Left lung (tissue), 4 donors: ENCODE measurements at regions not wholly inside any gene's neighbourhood (a gene's known extent, or its start where the extent isn't known, plus 50 kb on each side); places are given as distances from the start of the nearest gene placed in this dataset.
"Not testable (repeated sequence)": the region's sequence is repeated elsewhere in the genome, so short reads cannot be mapped to it uniquely, and the experiment has no call there.

Experiments used
- ATAC-seq: fragments of 200-7000 bp; cut with Tn5 transposase; one replicate; pipeline ENCODE4 v1.9.1; 2020; ENCODE audit warnings: moderate library complexity
- DNase-seq, 4 donors: peaks; one replicate each; pipeline ENCODE4 v3.0.0-alpha.2; 2013 to 2020
- H3K27ac ChIP-seq, 2 donors: fragments of 200-600 bp; sonication (generic) in 1 of 2; one replicate each; pipeline versions ENCODE4 v1.5.0 to v1.8.0; 2020 to 2021
- H3K27me3 ChIP-seq, 2 donors: fragments of 200-600 bp; sonication (generic) in 1 of 2; one replicate each; pipeline versions ENCODE4 v1.5.0 to v1.8.0; 2020 to 2021
- H3K36me3 ChIP-seq, 2 donors: fragments of 200-600 bp; sonication (generic) in 1 of 2; one replicate each; pipeline versions ENCODE4 v1.5.0 to v1.8.0; 2020 to 2021
- H3K4me1 ChIP-seq, 2 donors: fragments of 200-600 bp; one replicate each; pipeline ENCODE4 v1.8.0; 2021
- H3K4me3 ChIP-seq, 2 donors: fragments of 200-600 bp; sonication (generic) in 1 of 2; one replicate each; pipeline versions ENCODE4 v1.5.0 to v1.8.0; 2020 to 2021; ENCODE audit warnings: mild to moderate bottlenecking in 1 of 2
- H3K9me3 ChIP-seq, 2 donors: fragments of 200-600 bp; sonication (generic) in 1 of 2; one replicate each; pipeline versions ENCODE4 v1.5.0 to v1.8.0; 2020 to 2021
- intact Hi-C, 2 donors: fragments of 100-400 bp; cut with DNase I; formaldehyde crosslinking; loops; one replicate each; pipeline versions ENCODE4 v1.11.2 to v1.14.2; 2022
- TF ChIP-seq, protein P1 (sequence below), 2 donors: fragments of 200-600 bp; sonication (generic) in 1 of 2; IDR thresholded peaks; one replicate each; pipeline versions ENCODE4 v1.5.0 to v1.8.0; 2021; ENCODE audit warnings: antibody characterized with exemption in 2 of 2
- donor health status: DM: no; HTN: yes; CAD: no.
- donor health status: DM: no; HTN: no; CAD: no.

DNA sequence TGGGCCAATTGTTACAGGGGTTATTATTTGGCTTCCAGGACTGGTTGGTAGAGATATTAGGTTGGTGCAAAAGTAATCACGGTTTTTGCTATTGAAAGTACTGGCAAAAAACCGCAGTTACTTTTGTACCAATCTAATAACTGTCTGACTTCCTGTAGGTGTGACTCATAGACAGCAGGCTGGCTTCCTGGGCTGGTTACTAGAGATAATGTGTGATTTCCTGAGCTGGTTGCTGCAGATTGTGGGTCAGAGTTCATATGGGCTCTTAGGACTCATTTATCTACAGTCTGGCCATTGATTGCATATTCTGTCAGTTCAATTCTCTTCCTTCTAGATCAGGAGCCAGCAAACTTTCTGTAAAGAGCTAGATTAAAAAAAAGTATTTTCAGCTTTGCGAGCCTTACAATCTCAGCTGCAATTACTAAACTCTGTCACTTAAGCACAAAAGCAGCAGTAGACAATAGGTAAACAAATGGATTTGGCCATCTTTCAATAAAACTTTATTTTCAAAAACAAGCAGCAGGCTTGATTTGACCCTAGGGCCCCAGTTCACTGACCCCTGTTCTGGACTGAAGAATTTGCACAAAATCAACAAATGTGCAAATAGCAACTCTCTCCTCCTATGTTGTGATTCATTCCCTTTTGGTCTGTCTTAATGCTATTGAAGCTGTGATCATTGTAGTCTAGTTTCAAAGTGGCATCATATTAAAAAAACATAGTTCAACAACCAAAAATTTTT lies 50.8 kb upstream of the BOD1L1 start:
- no peaks in the 10 kb centered on the region for H3K36me3 ChIP-seq
- DNase-seq (no peak), ATAC-seq (no peak)
- no peak overlapping the region for H3K4me3 ChIP-seq
- intact Hi-C loops = no loop called here
- H3K27ac ChIP-seq = no peak overlapping the region
- no peaks in the 10 kb centered on the region for H3K4me1 ChIP-seq
- peaks cover 0 to 3% of the 10 kb centered on the region in 2 donors for H3K9me3 ChIP-seq
- TF ChIP-seq, protein P1, sequence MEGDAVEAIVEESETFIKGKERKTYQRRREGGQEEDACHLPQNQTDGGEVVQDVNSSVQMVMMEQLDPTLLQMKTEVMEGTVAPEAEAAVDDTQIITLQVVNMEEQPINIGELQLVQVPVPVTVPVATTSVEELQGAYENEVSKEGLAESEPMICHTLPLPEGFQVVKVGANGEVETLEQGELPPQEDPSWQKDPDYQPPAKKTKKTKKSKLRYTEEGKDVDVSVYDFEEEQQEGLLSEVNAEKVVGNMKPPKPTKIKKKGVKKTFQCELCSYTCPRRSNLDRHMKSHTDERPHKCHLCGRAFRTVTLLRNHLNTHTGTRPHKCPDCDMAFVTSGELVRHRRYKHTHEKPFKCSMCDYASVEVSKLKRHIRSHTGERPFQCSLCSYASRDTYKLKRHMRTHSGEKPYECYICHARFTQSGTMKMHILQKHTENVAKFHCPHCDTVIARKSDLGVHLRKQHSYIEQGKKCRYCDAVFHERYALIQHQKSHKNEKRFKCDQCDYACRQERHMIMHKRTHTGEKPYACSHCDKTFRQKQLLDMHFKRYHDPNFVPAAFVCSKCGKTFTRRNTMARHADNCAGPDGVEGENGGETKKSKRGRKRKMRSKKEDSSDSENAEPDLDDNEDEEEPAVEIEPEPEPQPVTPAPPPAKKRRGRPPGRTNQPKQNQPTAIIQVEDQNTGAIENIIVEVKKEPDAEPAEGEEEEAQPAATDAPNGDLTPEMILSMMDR (IDR thresholded peaks at IDR 0.05) = no peak
- no peaks in the 10 kb centered on the region for H3K27me3 ChIP-seq

DNA sequence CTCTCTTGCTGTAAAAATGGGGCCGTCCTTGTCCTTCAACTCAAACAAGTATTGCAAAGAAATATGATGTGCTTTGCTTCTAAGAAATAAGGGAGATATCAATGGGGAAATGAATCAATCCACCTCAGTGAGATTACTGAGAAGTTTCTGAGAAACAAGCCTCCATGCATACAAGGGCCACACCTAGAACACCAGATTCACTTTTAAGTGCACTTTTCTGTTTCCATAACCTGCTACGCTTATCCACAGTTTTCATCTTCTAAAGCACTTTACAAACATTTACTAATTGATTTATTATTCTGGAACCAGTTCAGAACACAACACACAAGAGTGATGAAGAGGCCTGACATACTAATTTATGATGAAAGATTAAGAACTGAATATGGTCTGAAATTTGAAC lies 54.0 kb upstream of the BOD1L1 start:
- TF ChIP-seq, protein P1 (IDR thresholded peaks at IDR 0.05) = no peak
- no peak for ATAC-seq
- Histone ChIP-seq H3K4me3 (no peak overlapping the region), H3K36me3 (no peaks in the 10 kb centered on the region), H3K27ac (no peak overlapping the region), H3K4me1 (no peaks in the 10 kb centered on the region), H3K27me3 (no peaks in the 10 kb centered on the region), H3K9me3 (peaks cover 0 to 17% of the 10 kb centered on the region in 2 donors)
- intact Hi-C loops = no loop called here
- no peak for DNase-seq

DNA sequence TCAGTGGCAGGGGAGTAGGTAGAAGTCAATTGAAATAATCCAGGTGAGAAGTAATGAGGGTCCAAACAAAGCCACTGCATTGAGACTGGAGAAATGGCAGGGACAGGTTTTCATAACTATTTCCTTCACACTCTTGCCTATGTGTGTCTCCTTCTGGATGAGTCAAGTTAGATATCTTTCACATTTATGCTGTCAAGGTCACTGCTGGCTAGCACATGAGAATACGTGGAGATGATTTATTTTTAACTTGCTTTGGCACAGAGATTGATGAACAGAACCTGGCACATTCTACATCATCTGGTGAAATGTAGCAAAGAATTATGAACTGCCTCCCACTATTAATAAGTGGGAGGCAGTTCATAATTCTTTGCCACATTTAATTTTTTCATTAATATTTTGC lies 66.7 kb upstream of the BOD1L1 start:
- intact Hi-C loops = no loop called here
- Histone ChIP-seq H3K4me1 (no peaks in the 10 kb centered on the region), H3K36me3 (no peaks in the 10 kb centered on the region), H3K27ac (no peak overlapping the region), H3K9me3 (peaks cover 0 to 16% of the 10 kb centered on the region in 2 donors), H3K27me3 (no peaks in the 10 kb centered on the region), H3K4me3 (no peak overlapping the region)
- ATAC-seq (no peak), DNase-seq (no peak)
- TF ChIP-seq, protein P1 (IDR thresholded peaks at IDR 0.05) = no peak

DNA sequence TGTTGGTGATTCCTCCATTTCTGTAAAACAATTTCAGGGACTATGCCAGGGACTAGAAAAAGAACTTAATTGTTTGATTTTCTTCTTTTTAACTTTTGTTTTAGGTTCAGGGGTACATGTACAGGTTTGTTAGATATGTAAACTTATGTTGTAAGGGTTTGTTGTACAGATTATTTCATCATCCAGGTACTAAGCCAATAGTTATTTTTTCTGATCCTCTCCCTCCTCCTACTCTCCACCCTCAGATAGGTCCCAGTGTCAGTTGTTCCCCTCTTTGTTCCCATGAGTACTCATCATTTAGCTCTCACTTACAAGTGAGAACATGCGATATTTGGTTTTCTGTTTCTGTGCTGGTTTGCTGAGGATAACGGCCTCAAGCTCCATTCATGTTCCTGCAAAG lies 70.8 kb upstream of the BOD1L1 start:
- intact Hi-C loops = no loop called here
- H3K9me3 ChIP-seq = no peaks in the 10 kb centered on the region
- TF ChIP-seq, protein P1 (IDR thresholded peaks at IDR 0.05) = no peak
- no peaks in the 10 kb centered on the region for H3K36me3 ChIP-seq
- ATAC-seq (no peak), DNase-seq (no peak)
- H3K27ac ChIP-seq = no peak overlapping the region
- no peaks in the 10 kb centered on the region for H3K4me1 ChIP-seq
- H3K4me3 ChIP-seq = no peak overlapping the region
- H3K27me3 ChIP-seq = no peaks in the 10 kb centered on the region

DNA sequence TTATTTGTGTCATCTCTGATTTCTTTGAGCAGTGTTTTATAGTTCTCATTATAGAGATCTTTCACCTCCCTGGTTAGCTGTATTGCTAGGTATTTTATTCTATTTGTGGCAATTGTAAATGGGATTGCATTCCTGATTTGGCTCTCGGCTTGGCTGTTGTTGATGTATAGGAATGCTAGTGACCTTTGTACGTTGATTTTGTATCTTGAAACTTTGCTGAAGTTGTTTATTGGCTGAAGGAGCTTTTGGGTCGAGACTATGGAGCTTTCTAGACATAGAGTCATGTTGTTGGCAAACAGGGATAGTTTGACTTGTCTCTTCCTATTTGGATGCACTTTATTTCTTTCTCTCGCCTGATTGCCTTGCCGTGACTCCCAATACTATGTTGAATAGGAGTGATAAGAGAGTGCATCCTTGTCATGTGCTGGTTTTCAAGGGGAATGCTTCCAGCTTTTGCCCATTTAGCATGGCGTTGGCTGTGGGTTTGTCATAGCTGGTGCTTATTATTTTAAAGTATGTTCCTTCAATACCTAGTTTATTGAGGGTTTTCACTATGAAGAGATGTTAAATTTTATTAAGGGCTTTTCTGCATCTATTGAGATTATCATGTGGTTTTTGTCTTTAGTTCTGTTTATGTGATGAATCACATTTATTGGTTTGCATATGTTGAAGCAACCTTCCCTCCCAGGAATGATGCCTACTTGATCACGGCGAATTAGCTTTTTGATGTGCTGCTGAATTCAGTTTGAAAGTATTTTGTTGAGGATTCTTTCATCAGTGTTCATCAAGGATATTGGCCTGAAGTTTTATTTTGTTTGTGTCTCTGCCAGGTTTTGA lies 72.7 kb upstream of the BOD1L1 start:
- no peak overlapping the region for H3K4me3 ChIP-seq
- H3K27ac ChIP-seq = no peak overlapping the region
- no peaks in the 10 kb centered on the region for H3K36me3 ChIP-seq
- no peaks in the 10 kb centered on the region for H3K4me1 ChIP-seq
- no peaks in the 10 kb centered on the region for H3K9me3 ChIP-seq
- H3K27me3 ChIP-seq = no peaks in the 10 kb centered on the region
- no peak for DNase-seq
- intact Hi-C loops = no loop called here
- TF ChIP-seq, protein P1 (IDR thresholded peaks at IDR 0.05) = no peak
- ATAC-seq = no peak

DNA sequence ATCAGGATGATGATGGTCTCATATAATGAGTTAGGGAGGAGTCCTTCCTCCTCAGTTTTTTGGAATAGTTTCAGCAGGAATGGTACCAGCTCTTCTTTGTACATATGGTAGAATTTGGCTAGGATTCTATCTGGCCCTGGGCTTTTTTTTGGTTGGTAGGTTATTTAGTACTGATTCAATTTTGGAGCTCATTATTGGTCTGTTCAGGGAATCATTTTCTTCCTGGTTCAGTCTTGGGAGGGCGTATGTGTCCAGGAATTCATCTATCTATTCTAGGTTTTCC lies 73.3 kb upstream of the BOD1L1 start:
- DNase-seq, H3K27me3 ChIP-seq, H3K27ac ChIP-seq, H3K4me3 ChIP-seq, H3K4me1 ChIP-seq, ATAC-seq, intact Hi-C loops, H3K9me3 ChIP-seq, H3K36me3 ChIP-seq: not testable (repeated sequence)
